Peyer's patch (tissue), 4 donors: ENCODE measurements at regions not wholly inside any gene's neighbourhood (a gene's known extent, or its start where the extent isn't known, plus 50 kb on each side); places are given as distances from the start of the nearest gene placed in this dataset.

ENCODE experiments used
- DNase-seq, 3 donors: peaks; one replicate each; pipeline ENCODE4 v3.0.0-alpha.2; 2017 to 2019
- H3K27ac ChIP-seq, 4 donors: fragments of 200-600 bp; sonication (generic); one replicate each; pipeline ENCODE4 v1.5.1; 2016 to 2019
- H3K27me3 ChIP-seq, 2 donors: fragments of 200-600 bp; sonication (generic); one replicate each; pipeline ENCODE4 v1.5.1; 2019
- H3K36me3 ChIP-seq, 3 donors: fragments of 200-600 bp; sonication (generic); one replicate each; pipeline ENCODE4 v1.5.1; 2016 to 2019
- H3K4me1 ChIP-seq, 4 donors: fragments of 200-600 bp; sonication (generic); one replicate each; pipeline ENCODE4 v1.5.1; 2016 to 2019
- H3K4me3 ChIP-seq, 4 donors: fragments of 200-600 bp; sonication (generic); 1 replicate in 3 of 4; 2 replicates in 1 of 4; pipeline ENCODE4 v1.5.1; 2016 to 2019; ENCODE audit warnings: mild to moderate bottlenecking in 1 of 4
- H3K9me3 ChIP-seq, 4 donors: fragments of 200-600 bp; sonication (generic); one replicate each; pipeline ENCODE4 v1.5.1; 2016 to 2019; ENCODE audit warnings: mild to moderate bottlenecking in 1 of 4
- CTCF ChIP-seq, 6 experiments: fragments of 450-650 bp in 4 of 6; fragments of 200-600 bp in 2 of 6; sonication (generic) in 1 of 6; IDR thresholded peaks; one replicate each; pipeline ENCODE4 v1.5.1; 2017 to 2019; ENCODE audit warnings: antibody characterized with exemption in 6 of 6, mild to moderate bottlenecking in 3 of 6, moderate library complexity in 1 of 6
- POLR2A ChIP-seq, 2 donors: fragments of 450-650 bp; IDR thresholded peaks; one replicate each; pipeline ENCODE4 v1.5.1; 2017; ENCODE audit warnings: antibody characterized with exemption in 2 of 2, mild to moderate bottlenecking in 2 of 2, moderate library complexity in 2 of 2

- Histone ChIP-seq H3K4me1 (no peaks in the 10 kb centered on the region), H3K27me3 (no peaks in the 10 kb centered on the region), H3K36me3 (no peaks in the 10 kb centered on the region), H3K4me3 (no peak overlapping the region), H3K9me3 (no peaks in the 10 kb centered on the region), H3K27ac (no peak overlapping the region)
- no peak for DNase-seq
- TF ChIP-seq CTCF (IDR thresholded peaks at IDR 0.05) (no peak), POLR2A (IDR thresholded peaks at IDR 0.05) (no peak)
Measured at GRCh38 chr4:107253090-107253489, 217.0 kb upstream of the DKK2 start.

GRCh38 chr4:107252571-107252970 is 216.5 kb upstream of the DKK2 start:
- Histone ChIP-seq H3K27ac (no peak overlapping the region), H3K4me3 (no peak overlapping the region), H3K4me1 (no peaks in the 10 kb centered on the region), H3K9me3 (no peaks in the 10 kb centered on the region), H3K36me3 (no peaks in the 10 kb centered on the region), H3K27me3 (no peaks in the 10 kb centered on the region)
- no peak for DNase-seq
- TF ChIP-seq POLR2A (IDR thresholded peaks at IDR 0.05), result no peak
- TF ChIP-seq CTCF (IDR thresholded peaks at IDR 0.05), result no peak

GRCh38 chr4:107248571-107248970 is 212.5 kb upstream of the DKK2 start:
- H3K27ac ChIP-seq, result no peak overlapping the region
- H3K36me3 ChIP-seq, result no peaks in the 10 kb centered on the region
- no peak overlapping the region for H3K4me3 ChIP-seq
- no peak for DNase-seq
- no peaks in the 10 kb centered on the region for H3K27me3 ChIP-seq
- H3K4me1 ChIP-seq, result no peaks in the 10 kb centered on the region
- no peaks in the 10 kb centered on the region for H3K9me3 ChIP-seq
- no peak for TF ChIP-seq CTCF (IDR thresholded peaks at IDR 0.05)
- no peak for TF ChIP-seq POLR2A (IDR thresholded peaks at IDR 0.05)

GRCh38 chr4:107247738-107248137 is 211.6 kb upstream of the DKK2 start:
- TF ChIP-seq POLR2A (IDR thresholded peaks at IDR 0.05) (no peak), CTCF (IDR thresholded peaks at IDR 0.05) (no peak)
- Histone ChIP-seq H3K4me3 (no peak overlapping the region), H3K36me3 (no peaks in the 10 kb centered on the region), H3K27me3 (no peaks in the 10 kb centered on the region), H3K4me1 (no peaks in the 10 kb centered on the region), H3K27ac (no peak overlapping the region), H3K9me3 (no peaks in the 10 kb centered on the region)
- DNase-seq, result no peak

- TF ChIP-seq CTCF (IDR thresholded peaks at IDR 0.05), result no peak
- TF ChIP-seq POLR2A (IDR thresholded peaks at IDR 0.05), result no peak
- Histone ChIP-seq H3K9me3 (no peaks in the 10 kb centered on the region), H3K36me3 (no peaks in the 10 kb centered on the region), H3K4me1 (no peaks in the 10 kb centered on the region), H3K27me3 (no peaks in the 10 kb centered on the region), H3K4me3 (no peak overlapping the region), H3K27ac (no peak overlapping the region)
- DNase-seq, result no peak
Measured at GRCh38 chr4:107246761-107247160, 210.6 kb upstream of the DKK2 start.

- Histone ChIP-seq H3K9me3 (no peaks in the 10 kb centered on the region), H3K27ac (no peak overlapping the region), H3K36me3 (no peaks in the 10 kb centered on the region), H3K4me3 (no peak overlapping the region), H3K27me3 (no peaks in the 10 kb centered on the region), H3K4me1 (no peaks in the 10 kb centered on the region)
- DNase-seq, result no peak
- TF ChIP-seq CTCF (IDR thresholded peaks at IDR 0.05) (no peak), POLR2A (IDR thresholded peaks at IDR 0.05) (no peak)
Measured at GRCh38 chr4:107243141-107243781, 207.1 kb upstream of the DKK2 start.
